NCI-H82 treated with DMSO at 0.1 percent for 48 hours (cell line): ENCODE measurements at regions not wholly inside any gene's neighbourhood (a gene's known extent, or its start where the extent isn't known, plus 50 kb on each side); places are given as distances from the start of the nearest gene placed in this dataset.
"Not testable (repeated sequence)": the region's sequence is repeated elsewhere in the genome, so short reads cannot be mapped to it uniquely, and the experiment has no call there.

Experiments used
- DNase-seq: peaks from one replicate; lab custom pipeline; 2025; ENCODE audit not compliant: unreplicated experiment; lab: John Stamatoyannopoulos, UW

DNA sequence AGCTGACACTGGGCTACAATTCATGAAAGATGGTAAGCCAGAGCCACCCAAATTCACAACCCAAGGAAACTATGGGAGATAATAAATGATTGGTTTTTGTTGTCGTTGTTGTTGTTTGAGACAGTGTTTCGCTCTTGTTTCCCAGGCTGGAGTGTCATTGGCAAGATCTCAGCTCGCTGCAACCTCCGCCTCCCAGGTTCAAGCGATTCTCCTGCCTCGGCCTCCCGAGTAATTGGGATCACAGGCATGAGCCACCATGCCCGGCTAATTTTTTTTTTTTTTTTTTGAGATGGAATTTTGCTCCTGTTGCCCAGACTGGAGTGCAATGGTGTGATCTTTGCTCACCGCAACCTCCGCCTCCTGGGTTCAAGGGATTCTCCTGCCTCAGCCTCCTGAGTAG is 65.9 kb upstream of the METTL9 start:
- DNase-seq = not testable (repeated sequence)

- DNase-seq = not testable (repeated sequence)
Measured at GRCh38 chr16:21534561-21534960, 64.8 kb upstream of the METTL9 start.

- DNase-seq = not testable (repeated sequence)
Measured at GRCh38 chr16:21535201-21535600, 64.2 kb upstream of the METTL9 start.

DNA sequence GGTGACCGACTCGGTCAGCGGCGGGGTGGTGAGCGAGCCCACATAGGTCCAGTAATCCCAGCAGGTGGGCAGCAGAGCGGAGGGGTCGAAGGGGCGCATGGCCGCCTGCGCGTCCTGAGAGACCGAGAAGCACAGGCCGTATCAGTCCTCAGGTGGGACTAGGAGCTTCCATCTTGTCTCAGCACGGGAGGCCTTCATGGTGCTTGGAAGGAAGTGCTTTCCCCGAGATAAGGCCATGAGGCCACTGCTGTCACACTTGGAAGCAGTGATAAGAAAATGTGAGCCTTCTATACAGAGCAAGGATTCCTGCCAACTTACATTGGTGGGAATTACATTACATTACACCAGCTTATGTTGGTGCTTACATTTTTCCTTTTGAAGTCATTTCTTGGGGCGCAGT is 62.6 kb upstream of the METTL9 start:
- DNase-seq = not testable (repeated sequence)

DNA sequence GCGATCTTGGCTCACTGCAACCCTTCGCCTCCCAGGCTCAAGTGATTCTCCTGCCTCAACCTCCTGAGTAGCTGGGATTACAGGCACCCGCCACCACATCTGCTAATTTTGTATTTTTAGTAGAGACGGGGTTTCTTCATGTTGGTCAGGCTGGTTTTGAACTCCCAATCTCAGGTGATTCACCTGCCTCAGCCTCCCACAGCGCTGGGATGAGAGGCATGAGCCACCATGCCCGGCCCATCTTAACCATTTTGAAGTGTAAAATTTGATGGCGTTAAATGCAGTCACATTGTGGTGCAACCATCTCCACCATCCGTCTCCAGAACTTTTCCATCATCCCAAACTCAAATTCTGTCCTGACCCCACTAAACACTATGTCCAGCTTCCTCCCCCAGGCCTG is 61.8 kb upstream of the METTL9 start:
- not testable (repeated sequence) for DNase-seq

- not testable (repeated sequence) for DNase-seq
Measured at GRCh38 chr16:21539107-21539618, 60.2 kb upstream of the METTL9 start.

DNA sequence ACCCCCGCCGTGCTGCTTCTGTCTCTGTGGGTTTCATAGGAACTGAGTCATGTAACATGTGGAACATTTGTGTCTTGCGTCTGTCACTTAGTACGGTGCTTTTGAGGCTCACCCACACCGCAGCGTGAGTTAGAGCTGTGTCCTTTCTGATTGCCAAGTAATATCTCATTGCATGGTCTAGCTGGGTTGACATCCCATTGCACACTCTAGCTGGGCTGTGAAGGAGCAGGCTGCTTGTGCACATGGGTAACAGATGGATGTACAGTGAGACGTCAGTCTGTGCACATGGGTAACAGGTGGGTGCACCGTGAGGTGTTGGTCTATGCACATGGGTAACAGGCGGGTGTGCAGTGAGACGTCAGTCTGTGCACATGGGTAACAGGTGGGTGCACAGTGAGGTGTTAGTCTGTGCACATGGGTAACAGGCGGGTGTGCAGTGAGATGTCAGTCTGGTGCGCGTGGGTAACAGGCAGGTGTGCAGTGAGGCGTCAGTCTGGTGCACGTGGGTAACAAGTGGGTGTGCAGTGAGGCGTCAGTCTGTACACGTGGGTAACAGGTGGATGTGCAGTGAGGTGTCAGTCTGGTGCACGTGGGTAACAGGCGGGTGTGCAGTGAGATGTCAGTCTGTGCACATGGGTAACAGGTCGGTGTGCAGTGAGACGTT is 58.5 kb upstream of the METTL9 start:
- not testable (repeated sequence) for DNase-seq

GRCh38 chr16:21541611-21542051 is 57.7 kb upstream of the METTL9 start:
- DNase-seq = not testable (repeated sequence)

DNA sequence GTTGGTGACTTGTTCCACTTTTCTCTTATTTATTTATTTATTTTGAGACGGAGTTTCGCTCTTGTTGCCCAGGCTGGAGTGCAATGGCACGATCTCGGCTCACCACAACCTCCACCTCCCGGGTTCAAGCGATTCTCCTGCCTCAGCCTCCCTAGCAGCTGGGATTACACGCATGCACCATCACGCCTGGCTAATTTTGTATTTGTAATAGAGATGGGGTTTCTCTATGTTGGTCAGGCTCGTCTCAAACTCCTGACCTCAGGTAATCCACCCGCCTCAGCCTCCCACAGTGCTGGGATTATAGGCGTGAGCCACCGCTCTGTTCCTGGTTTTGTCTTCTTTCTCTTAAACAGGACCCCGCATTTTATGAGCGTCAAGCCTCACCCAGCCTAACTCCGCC is 57.3 kb upstream of the METTL9 start:
- not testable (repeated sequence) for DNase-seq

GRCh38 chr16:21542491-21543124 is 56.8 kb upstream of the METTL9 start:
- DNase-seq = not testable (repeated sequence)

GRCh38 chr16:21543151-21543836 is 56.1 kb upstream of the METTL9 start:
- not testable (repeated sequence) for DNase-seq

GRCh38 chr16:21545664-21546326 is 53.6 kb upstream of the METTL9 start:
- not testable (repeated sequence) for DNase-seq

DNA sequence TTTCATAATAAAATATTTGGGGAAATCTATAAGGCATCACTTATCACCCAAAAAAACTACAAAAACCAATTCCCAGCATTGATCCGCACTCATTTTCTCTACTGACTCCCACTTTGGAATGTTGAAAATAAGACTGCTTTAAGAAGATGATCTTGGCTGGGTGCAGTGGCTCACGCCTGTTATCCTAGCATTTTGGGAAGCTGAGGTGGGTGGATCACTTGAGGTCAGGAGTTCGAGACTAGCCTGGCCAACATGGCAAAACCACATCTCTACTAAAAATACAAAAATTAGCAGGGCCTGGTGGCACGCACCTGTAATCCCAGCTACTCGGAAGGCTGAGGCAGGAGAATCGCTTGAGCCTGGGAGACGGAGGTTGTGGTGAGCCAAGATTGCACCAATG is 50.0 kb upstream of the METTL9 start:
- DNase-seq = not testable (repeated sequence)
